ENCODE measurements at regions not wholly inside any gene's neighbourhood (a gene's known extent, or its start where the extent isn't known, plus 50 kb on each side); places are given as distances from the start of the nearest gene placed in this dataset.
"Not testable (repeated sequence)": the region's sequence is repeated elsewhere in the genome, so short reads cannot be mapped to it uniquely, and the experiment has no call there.

DNA sequence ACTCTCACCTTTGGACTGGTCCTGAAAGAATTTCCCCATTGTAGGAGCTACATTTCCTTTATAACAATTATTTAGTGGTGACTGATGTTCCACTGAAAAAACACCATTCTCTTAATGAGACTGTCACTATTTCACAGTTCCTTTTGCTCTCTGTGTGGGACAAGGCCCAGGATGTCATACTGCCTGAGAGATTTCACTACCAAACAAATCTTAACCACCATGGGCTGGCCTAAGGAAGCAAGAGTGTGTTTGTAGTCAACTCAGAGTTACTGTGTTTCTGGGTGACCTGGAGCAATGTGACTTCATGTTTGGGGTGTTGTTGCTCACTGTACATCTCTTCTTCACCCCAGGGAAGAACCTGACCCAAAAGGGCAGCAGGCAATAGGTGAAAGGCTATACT is 50.1 kb upstream of the ZNF608 start:
- DNase-seq, result no peak

DNA sequence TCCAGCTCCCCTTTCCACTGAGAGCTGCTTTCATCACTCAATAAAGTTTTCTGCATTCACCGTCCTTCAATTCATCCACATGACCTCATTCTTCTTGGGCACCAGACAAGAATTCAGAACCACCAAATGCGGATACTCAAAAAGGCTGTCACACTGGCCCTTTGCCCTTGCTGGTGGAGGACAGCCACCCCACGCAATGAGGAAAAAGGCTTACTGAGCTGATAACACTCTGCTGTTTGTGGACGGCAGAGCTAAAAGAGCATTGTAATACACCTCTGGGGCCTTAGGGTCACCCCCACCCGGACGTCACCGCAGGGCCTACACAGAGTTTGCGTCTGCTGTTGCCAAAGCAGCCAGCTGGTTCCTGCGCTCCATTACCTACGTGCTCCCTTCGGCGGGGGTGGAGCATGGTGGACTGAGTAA is 51.2 kb upstream of the ZNF608 start:
- DNase-seq, result no peak

DNA sequence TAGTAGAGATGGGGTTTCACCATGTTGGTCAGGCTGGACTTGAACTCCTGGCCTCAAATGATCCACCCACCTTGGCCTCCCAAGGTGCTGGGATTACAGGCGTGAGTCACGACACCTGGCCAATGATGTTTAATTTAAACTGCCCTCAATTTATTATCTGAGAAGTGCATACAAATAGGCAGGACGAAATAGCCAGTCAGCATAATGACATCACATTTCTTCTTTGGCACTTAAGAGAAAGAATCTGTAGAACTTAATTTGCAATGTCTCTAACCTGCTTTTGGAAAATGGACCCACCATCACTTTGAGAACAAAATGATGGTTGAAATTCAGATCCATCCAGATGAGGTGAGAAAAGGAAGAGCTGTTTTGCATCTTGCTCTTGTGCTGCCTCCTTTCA is 52.5 kb upstream of the ZNF608 start:
- DNase-seq, result no peak

DNA sequence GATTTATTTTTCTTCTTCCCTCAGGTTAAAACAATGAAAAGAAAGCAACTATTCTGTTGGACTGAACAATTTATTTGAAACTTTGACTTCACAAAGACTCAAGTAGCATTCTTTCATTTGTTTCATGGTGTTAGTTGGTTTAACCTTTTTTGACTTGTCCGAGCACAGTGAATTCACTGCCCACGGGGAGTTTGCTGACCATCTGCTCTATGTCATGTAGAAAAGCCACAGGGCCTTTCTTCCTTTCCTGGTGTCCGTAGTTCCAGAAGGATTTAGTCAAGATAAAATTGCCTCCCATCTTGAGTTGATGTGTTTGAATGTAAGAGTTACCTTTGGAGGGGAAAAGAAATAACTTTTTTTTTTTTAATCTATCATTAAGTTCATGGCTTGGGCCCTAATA is 55.1 kb upstream of the ZNF608 start:
- no peak for DNase-seq

DNA sequence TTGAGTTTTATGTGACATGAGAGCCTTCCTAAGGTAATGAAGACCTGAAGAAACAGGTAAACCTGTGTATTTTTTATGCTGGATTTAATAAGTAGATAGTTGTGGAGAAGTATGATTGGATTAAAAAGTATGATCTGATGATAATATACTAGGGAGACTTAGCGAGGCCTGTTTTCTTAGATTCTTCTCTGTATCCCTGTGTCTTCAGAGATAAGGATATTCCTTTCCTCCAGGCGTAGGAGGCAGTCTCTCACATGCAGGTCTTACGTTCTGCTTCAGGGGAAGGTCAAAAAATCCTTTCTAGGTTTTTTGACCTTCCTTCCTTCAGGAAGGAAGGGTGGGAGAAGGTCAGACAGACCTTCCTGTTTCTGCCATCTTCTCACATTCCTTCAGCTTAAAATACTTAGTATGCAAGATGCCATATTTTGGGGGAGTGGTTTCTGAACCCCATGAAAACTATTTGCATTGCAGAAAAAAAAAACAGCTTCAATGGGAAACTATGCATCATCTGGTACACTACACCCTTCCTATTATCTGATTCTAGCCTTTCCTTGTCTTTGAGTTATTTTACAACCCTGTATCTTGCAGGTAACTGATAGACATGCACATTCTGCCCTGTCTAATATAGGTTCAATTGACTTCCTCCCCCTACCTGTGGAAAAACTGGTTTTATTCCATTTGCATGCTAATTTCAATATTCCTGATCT is 57.3 kb upstream of the ZNF608 start:
- DNase-seq, result no peak

DNA sequence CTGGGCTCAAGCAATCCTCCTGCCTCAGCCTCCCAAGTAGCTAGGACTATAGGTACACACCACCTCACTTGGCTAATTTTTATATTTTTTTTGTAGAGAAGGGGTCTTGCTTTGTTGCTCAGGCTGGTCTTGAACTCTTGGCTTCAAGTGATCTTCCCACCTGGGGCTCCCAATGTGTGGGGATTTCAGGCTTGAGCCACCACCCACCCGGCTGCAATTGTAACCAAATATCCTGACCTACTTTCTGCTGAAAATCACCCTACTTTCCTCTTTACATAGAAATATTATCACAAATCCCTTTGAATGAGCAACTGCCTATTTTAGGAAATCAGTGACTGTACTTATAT is 59.6 kb upstream of the ZNF608 start:
- DNase-seq, result no peak

DNA sequence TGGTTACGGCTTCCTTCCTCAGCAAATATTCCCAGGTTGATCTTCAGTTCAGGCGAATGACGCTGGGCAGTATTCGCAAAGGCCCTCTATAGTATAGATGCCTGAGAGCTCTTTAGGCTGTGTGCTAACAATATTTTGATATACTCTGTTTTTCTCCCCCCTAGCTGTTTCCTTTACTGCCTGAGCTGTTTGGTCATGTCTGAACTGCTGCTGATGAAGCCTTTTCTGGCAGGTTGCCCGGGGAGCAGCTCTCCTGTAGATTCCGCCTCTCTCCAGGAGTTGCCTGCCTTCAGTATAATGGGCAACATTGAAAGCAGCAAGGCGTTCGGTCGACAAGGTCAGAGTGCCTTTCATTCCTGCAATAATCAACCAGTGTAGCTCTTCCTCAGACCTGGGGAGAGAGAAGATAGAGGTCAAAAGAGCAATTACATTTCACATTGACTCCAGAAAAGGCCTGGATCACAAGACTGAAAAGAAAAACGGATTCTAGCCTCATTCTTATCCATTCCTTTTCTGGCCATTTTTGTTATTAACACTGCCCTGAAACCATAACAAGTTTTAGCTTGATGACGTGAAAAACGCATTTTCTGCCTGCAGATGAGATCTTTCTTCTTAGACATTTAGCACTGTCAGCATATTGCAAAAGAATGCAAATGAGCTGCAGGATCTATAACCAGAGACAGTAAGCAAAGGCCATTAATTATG is 60.1 kb upstream of the ZNF608 start:
- no peak for DNase-seq

DNA sequence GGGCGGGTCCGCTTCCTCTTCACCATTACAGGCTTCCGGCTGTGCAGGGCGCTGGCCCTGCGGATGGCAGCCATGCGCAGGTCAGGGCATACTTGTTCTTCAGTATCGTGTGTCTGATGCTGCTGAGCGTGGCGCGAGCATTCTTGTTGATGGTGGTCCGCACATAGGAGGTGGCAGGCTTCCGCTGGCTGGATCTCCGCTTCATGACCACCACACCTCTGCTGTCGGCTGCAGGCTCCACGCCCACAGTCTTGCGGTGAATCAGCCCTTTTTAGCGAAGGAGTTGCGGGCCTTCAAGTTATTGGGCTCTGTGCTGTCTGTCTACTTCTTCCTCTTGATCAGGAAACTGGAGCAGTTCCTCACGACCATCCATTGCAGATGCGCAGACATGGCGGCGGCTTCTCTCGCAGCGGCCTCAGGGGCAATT is 62.4 kb upstream of the ZNF608 start:
- DNase-seq, result no peak

DNA sequence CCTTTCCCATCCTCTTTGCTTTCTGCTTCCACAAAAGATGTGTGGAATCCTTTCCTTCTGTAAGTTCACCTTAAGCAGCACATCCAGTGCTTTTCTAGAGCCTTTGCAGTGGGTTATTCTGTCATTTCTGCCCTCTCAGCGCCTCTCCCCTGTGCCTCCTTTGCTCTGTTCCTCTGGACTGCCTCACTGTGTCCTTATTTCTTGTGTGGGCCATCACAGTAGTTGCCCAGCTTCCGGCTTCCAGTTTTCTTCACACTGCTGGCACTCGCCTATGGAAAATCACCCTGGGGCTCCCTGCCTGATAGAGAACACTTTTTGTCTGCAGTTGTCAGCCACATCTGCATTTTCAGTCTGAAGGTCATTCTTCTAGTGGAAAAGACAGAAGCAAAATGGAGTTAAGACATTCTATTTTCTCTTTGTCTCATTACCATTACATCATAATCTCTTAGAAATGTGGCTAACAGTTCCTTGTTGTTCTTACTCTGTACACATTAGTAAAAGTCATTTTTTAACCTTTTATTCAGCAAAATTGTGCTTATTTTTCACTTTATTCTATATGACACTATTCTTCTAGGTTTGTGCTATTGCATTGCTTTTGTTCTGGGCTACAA is 64.1 kb upstream of the ZNF608 start:
- no peak for DNase-seq

DNA sequence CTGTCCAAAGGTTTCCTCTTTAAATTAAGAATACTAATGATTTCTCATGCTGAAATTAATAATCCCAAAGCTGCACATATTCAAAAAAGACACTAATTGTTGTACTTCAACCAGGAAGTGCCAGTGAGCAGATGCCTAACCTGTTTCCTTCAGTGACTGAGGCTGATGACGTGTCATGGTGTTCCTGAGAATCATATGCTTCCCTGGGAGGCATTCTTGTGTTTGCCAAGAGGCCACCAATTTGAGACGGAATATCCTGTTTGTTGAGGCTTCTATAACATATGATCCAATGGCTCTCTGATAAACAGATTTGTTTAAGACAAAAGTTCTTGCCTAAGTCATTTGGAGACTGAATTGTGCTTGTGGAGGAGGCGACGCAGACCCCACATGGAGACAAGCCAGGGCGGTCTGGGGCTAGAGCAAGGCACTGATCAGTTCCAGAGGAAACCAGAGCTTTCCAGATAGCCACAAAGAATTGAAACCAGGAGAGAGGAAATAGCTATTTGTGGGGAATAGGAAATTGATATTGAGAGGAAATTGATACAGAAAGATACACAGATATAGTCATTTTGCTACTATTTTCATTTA is 66.4 kb upstream of the ZNF608 start:
- DNase-seq, result no peak

DNA sequence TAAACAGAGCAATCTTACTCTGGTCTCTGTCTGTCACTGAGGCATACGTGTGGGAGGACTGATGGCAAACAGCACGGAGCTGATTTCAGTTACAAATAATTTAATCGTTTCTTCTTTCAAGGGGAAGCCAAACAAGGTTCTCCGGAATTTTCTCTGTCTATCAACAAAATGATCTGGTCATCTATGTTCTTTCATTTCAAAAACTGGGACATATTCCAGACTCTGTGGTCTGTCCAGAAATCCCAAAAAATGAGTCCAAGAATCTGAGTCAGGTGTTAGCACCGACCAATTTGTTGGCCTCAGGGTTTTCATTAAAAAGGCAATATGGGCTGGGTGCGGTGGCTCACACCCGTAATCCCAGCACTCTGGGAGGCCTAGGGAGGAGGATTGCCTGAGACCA is 69.9 kb upstream of the ZNF608 start:
- no peak for DNase-seq

DNA sequence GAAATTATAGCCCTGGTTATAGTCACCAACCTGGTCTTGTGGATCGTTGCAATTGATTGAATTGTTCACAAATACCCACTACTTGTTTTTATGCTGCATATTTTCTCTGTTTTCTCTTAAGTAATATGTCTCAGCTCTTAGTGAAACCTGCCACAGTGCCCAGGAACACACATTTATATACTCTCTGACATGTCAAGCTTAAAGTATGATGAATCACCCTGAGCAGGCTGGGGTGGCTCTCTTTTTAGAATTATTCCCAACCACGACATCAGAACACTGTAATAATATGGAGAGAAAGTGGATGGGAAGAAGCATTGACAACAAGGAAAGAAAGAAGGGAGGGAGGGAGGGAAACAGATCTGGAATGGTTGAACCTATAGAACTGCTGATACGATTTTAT is 72.8 kb upstream of the ZNF608 start:
- DNase-seq, result no peak

DNA sequence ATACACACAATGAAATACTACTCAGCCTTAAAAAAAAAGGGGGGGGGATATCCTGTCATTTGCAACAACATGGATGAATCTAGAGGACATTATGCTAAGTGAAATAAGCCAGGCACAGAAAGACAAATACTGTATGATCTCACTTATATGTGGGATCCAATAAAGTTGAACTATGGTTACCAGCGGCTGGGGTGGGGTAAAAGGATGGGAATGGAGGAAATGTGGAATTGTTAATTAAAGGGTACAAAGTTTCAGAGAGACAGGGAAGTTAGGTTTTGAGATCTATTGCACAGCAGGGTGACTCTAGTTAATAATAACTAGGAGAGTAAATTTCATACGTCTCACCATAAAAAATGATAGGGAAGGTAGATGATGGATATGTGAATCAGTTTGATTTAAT is 76.2 kb upstream of the ZNF608 start:
- no peak for DNase-seq

DNA sequence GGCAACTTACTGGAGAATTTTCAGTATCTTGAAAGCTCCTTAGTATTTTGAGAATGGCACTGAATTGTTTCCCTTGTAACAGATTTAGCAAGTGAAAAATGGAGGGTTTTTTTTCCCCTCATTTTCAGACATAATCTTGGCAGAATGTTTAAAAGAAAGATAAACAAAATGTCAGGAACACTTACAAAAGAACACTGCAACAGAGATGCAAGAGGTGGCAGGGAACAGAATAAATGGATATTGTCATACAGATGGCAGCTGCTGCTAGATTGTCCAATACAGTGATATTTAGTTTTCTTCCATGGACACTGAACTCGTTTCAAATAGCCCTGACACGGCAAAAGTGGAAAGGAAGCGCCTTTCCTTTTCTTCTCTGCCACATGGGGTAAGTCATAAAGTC is 76.9 kb upstream of the ZNF608 start:
- DNase-seq, result no peak

DNA sequence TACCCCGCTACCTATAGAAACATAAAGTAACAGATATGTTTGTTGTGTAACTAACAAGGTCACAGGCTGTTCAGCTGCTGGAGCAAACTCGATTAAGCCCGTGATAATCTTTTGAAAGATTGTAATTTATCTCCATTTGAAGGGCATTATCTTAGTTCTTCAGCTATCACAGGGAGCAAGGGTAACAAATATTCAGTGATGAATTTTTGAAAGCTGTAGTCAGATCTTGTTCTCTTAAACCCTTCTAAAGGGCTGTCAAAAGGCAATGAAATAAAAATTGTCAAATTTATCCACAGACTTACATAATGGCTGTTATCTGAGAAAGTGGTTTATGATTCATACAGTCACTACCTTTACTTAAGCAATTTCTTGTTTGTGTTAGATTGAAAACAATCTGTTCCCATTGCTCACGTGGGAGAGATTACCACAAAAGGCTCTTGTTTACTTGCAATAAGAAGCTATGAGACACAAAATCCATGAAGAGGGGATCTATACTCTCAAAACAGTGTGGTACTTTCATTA is 78.3 kb upstream of the ZNF608 start:
- no peak for DNase-seq

DNA sequence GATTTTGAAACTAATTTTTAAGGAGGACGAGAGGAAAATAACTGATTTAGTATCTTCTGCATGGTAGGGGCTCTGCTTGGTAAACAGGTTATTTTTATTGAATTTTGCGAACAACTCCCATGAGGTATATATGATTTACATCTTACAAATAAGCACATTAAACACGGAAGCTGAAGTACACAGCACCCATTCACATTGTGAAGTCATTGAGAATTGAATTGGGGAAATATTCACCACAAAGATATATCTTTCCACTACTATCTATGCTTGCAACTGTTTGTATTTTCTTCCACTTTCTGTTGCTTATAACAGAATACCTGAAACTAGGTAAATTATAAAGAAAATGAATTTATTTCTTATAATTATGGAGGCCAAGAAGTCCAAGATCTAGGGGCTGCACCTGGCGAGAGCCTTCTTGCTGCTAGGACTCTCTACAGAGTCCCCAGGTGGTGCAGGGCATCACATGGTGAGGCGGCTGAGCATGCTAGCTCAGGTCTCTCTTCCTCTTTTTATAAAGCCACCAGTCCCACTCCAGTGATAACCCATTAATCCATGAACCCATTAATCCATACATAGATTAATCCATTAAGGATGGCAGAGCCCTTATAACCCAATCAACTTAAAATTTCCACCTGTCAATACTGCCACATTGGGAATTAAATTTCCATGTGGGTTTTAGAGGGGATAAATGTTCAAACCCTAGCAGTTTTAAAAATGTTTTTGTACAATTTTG is 79.0 kb upstream of the ZNF608 start:
- no peak for DNase-seq

DNA sequence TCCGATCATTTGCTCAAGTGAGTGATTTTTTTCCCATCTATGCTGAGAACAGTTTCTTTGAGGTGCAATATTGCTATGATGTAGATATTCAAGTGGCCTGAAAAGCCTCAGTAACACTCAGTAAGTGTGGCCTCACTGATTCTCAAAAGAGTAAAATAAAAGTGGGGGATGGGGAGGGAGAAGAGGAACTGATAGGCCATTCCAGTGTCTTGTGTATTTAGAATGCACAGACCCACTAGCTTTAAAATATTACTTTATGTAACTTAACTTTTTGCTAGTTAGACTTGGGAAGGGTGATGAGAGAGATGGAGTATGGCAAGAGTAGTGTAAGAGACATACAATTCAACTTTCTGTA is 79.5 kb upstream of the ZNF608 start:
- DNase-seq, result no peak

DNA sequence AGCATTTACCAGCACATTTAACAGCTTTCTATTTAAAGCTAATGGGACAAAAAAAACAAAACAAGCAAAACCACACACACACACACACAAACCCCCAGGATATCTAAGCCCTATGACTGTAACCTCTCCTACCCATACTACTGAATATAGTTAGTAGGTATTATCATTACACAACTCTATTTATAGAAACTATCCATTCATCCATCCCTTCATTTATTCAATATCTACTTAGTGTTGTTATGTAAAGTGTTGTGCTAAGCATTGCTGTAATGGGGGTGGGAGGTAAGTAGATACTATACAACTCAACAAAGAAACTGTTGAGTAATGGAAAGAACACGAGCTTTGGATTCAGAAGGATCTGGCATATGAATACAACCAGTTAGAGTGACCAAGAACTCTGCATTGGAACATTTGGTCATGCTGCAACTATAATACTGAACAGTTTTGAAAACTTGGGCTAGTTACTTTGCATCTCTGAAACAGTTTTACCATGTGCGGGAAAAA is 82.3 kb upstream of the ZNF608 start:
- no peak for DNase-seq

DNA sequence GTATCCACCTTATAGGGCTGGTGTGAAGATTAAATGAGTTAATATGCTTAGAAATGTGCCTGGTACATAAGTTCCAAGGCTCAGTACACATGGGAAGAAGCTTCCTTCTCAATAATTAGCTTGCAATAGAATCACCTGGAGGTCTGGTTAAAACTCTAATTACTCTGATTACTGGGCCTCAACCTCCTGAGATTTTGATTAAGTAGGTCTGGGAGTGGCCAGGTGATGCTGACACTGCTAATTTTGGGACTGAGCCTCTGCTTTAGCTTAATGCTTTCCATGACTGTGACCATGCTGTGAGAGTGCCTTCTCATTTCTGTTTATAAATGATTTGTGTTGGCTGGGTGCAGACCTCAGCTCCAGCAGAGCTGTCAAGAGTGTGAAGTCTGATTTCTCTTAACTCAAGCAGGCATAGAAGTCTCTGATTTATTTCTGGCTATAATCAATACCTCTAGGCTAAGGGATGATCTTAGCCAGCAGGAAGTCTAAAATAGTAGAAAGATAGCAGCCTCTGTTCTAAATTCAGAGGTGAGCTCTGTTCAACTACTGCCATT is 85.3 kb upstream of the ZNF608 start:
- no peak for DNase-seq

DNA sequence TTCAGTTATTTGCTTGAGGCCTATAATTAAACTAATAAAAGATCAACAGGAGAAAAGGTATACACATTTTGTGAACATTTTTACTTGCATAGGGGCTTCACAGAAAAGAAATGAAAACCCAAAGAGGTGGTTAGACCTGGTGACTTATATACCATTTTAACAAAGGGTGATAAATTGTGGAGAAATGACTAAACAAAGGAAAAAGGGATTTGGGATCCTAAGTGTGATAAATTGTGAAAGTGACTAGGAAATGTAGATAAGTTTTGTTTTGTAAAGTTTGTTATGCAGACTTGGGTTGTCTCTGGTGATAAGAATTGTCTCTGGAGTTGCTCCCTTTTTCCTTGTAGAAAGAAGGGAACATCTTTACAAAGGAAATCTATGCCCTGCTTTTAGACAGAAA is 86.1 kb upstream of the ZNF608 start:
- DNase-seq, result no peak

DNA sequence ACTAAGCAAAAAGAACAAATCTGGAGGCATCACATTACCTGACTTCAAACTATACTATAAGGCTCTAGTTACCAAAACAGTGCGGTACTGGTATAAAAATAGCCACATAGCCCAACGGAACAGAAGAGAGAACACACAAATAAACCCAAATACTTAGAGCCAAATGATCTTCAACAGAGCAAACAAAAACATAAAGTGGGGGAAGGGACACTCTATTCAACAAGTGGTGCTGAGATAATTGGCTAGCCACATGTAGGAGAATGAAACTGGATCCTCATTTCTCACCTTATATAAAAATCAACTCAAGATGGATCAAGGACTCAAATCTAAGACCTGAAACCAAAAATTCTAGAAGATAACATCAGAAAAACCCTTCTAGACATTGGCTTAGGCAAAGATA is 89.9 kb upstream of the ZNF608 start:
- not testable (repeated sequence) for DNase-seq

DNA sequence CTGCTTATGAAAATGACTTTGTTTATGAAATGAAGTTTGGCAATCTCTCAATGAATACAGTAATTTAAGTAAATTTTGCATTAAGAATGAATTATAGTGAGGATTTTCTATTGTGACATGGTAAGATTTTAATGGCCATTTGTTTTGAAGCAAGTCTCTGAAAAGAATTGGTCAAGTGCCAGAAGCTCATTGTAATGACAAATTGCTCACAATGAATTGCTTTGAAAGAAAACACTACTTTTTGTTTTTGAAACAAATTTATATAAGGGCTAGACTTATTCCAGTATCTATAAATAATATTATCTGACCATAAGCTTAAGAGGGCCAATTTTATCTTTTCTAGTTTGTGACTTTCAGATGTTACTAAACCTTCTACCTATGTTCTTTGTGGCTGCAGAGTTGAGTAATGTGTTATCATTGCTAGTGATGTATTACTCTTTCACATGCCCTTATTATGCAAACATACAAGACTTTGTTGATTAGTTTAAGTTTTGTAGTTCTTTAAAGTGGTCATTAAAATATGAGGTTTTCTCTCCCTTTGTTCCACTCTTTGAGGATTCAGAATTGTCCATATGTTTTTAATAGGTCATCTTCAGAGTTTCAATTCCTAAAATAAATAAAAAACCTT is 93.0 kb upstream of the ZNF608 start:
- no peak for DNase-seq

Measured in stimulated activated CD8-positive, alpha-beta memory T cell treated with anti-CD3 and anti-CD28 coated beads, Interleukin-4, amount 100 ng/mL, for 48 hours (primary cell).